Stimulated activated CD4-positive, alpha-beta T cell treated with anti-CD3 and anti-CD28 coated beads, Interleukin-1b, Interleukin-23, amount 100 ng/mL, for 1 hour (primary cell): ENCODE measurements at regions not wholly inside any gene's neighbourhood (a gene's known extent, or its start where the extent isn't known, plus 50 kb on each side); places are given as distances from the start of the nearest gene placed in this dataset.

ENCODE experiments used
- DNase-seq, 2 donors: peaks; one replicate each; pipeline ENCODE4 v3.0.0-alpha.2; 2020; ENCODE audit warnings: low read depth in 2 of 2

- DNase-seq: no peak
Measured at GRCh38 chr10:111885919-111886318, 297.6 kb downstream of the GPAM start.

GRCh38 chr10:111887266-111887665 lies 296.3 kb downstream of the GPAM start:
- DNase-seq: no peak

- no peak for DNase-seq
Measured at GRCh38 chr10:111890046-111890445, 293.5 kb downstream of the GPAM start.

DNA sequence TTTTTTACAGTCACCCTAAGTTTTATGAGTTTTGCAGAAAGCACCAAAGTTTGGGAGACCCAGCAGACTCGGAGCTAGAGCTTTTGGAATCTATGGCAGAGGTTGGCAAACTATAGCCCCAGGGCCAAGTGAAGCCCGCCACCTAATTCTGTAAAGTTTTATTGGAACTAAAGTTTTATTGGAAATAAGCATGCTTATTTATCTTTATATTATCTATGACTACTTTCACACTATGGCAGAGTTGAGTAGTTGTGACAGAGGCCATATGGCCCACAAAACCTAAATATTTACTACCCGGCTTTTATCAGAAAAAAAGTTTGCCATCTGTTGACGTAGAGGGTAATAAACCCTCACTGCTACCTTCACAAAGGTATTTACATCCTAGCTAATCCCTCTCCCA lies 267.6 kb downstream of the GPAM start:
- DNase-seq: no peak

DNA sequence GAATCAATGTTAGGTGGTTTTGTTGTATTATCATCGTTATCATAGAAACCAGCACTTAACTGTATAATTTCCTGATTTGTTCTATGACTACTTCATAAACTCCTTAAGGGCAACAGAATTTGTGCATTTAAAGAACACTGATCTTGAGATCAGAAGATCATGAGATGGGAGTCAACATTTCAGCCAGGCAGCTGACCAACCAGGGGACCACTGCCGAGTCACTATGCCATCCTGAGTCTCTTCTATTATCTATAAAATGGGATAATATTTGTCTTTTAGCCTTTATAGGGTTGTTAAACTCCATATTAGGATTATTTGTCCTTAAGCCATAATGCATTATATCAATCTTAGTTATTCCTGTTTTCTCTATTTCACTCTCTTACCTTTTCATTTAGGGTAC lies 261.7 kb downstream of the GPAM start:
- DNase-seq: no peak

- no peak for DNase-seq
Measured at GRCh38 chr10:111923032-111923431, 260.5 kb downstream of the GPAM start.

GRCh38 chr10:111926286-111926685 lies 257.3 kb downstream of the GPAM start:
- DNase-seq: no peak

- DNase-seq: no peak
Measured at GRCh38 chr10:111933937-111934336, 249.6 kb downstream of the GPAM start.

- no peak for DNase-seq
Measured at GRCh38 chr10:111934931-111935330, 248.6 kb downstream of the GPAM start.

DNA sequence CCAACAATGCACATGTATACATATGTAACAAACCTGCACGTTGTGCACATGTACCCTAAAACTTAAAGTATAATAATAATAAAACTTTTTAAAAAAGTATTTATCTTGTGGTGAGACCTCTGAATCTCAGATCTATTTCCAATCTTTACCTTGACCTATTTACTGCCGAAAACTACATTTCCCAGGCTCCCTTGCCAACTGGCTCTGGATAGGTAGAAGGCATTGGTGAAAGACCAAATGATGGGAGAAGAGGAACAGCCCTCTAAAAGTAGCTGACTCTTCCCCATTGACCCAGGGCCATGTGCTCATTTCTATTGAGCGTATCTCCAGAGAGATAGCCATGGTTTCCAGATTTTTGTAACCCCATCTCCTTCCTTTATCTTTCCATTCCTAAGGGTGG lies 247.4 kb downstream of the GPAM start:
- DNase-seq: no peak

DNA sequence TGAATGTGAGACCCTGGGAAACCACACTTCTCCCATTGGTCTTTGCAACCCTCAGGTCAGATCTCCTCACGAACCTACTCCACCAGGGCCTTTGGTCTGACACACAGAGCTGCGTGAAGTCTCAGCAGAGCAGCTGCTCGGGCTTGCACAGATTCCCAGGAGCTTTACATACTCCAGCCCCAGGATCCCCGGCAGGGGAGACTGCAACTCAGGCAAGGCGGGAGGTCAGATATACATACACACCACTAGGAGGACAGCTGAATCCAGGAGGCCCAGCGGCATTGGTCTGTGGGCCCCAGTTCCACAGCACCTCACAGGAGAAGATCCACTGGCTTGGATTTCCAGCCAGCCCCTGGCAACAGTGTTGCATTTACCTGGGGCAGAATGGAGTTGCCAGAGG lies 239.2 kb downstream of the GPAM start:
- DNase-seq: no peak

DNA sequence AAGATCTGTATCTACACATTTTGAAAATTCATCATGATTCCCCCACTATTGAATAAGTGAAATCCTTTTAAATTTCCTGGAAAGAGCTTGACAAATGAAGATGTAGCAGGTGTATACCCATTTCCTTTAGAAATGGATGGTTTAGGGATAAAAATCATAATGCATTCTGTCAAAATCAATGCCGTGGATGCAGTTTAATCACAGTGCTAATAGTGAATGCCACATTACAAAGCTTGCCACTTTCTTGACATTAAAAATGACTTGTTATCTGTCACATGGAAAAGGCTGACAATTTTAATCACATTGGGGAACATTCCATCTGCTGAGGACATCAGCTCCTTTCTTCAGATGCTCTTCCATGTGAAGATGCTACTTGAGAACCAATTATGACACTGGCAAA lies 229.6 kb downstream of the GPAM start:
- no peak for DNase-seq

DNA sequence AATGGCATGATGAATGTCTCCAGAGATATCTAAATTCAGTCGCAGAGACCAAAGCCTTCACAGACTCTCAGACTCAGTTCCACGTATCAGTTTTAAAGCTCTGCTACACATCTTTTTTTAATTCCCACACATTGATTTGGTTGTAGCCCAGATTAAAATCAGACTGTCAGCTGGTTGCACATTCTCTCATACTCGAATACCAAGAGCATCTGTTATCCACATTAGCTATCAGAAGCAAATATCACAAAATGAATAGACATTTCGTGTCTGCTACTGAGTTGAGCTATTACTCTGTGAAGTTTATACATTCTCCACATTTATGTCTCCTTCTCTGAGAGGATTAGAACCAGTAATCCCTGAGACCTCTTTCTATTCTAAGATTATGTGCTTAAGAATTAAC lies 229.2 kb downstream of the GPAM start:
- no peak for DNase-seq

DNA sequence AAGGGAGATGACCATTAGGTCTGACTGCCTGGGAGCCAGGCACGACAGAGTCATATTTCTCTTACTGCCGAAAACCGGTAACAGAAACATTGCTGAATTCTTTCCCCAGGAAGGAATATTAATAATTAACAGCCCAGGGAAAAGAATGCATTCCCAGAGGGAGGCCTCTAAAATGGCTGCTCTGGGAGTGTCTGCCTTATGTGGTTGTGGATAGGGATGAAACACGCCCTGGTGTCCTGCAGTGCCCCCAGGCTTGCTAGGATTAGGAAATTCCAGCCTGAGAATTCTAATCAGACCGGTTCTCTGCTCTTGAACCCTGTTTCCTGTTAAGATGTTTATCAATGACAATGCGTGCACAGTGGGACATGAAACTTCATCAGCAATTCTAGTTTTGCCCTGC lies 226.7 kb downstream of the GPAM start:
- DNase-seq: no peak

- DNase-seq: no peak
Measured at GRCh38 chr10:111962951-111963350, 220.6 kb downstream of the GPAM start.

DNA sequence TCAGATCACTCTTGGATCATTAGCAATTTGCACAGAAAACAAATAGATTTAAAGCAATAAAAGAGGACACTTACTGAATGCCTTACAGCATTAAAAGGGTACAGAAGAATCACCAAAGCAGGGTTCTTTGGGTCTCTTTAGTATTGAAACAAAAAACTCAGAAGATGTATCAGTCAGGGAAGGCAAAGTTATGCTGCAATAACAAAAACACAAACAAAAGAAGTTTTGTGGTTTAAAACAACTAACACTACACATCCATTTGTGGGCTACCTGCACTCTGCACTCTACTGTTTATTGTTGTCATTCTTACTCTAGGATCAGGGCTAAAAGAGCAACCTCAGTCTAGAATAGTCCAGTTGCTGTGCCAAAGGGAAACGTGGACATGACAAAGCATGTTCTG lies 216.4 kb downstream of the GPAM start:
- DNase-seq: no peak

DNA sequence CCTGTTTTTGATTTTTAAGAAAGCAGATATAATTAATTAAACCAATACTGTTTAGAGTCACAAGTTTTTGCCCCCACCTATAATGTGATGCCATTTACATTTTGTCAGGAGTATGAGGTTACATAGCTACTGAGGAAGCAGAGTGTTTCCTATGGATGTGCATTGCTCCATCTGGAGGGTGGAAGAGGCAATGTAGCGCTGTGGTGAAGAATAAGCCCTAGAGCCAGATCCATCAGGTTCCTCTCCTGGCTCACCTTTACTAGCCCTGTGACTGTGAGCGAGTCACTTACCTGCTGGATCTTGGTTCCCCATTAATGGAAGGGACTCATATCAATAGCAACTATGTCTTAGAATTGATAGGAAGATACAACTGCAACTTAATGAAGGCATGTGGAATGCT lies 216.0 kb downstream of the GPAM start:
- DNase-seq: no peak

GRCh38 chr10:111968647-111969046 lies 214.9 kb downstream of the GPAM start:
- DNase-seq: no peak

GRCh38 chr10:111970111-111970510 lies 213.5 kb downstream of the GPAM start:
- no peak for DNase-seq

GRCh38 chr10:111972109-111972508 lies 211.5 kb downstream of the GPAM start:
- no peak for DNase-seq

GRCh38 chr10:111973306-111973705 lies 210.3 kb downstream of the GPAM start:
- no peak for DNase-seq

GRCh38 chr10:111973826-111974225 lies 209.7 kb downstream of the GPAM start:
- DNase-seq: no peak

GRCh38 chr10:111974325-111974724 lies 209.2 kb downstream of the GPAM start:
- DNase-seq: no peak

DNA sequence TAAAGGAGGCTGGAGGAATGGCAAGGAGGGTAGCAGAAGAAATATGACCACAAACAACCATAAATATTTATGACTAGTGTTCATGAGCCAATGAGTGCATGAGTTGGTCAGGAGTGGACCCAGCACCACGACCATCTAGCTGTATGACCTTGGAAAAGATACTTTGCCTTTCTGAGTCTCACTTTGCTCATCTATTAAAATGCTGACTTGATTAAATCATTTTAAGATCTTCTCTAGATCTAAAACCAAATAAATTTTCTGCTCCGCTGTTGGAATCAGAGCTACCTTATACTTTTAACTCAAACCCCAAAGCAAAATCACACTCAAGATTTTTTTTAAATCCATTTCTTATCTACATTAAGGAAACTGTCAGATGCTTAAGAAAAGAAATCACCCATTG lies 207.0 kb downstream of the GPAM start:
- DNase-seq: no peak

GRCh38 chr10:111984057-111984456 lies 199.5 kb downstream of the GPAM start:
- DNase-seq: no peak
